SU-DHL-6 (cell line): ENCODE measurements at regions not wholly inside any gene's neighbourhood (a gene's known extent, or its start where the extent isn't known, plus 50 kb on each side); places are given as distances from the start of the nearest gene placed in this dataset.

ENCODE experiments used
- H2AFZ ChIP-seq: fragments of 200-600 bp; sonication (generic); 2 replicates; pipeline ENCODE4 v1.6.1; 2014; ENCODE audit warnings: low read depth, mild to moderate bottlenecking, moderate library complexity, mixed read lengths, antibody characterized with exemption, low read length; ENCODE audit not compliant: severe bottlenecking
- H3F3A ChIP-seq: fragments of 200-600 bp; shearing (Covaris generic); 2 replicates; pipeline ENCODE4 v1.6.0; 2016; ENCODE audit warnings: antibody characterized with exemption, mild to moderate bottlenecking; ENCODE audit not compliant: insufficient read depth
- H3K27ac ChIP-seq: fragments of 200-600 bp; sonication (generic); 2 replicates; pipeline ENCODE4 v1.5.1; 2016; ENCODE audit warnings: low read depth, mild to moderate bottlenecking, low read length, moderate library complexity, mixed read lengths
- H3K27me3 ChIP-seq: fragments of 200-600 bp; sonication (generic), shearing (Covaris generic); 2 replicates; pipeline ENCODE4 v1.6.0; 2014; ENCODE audit warnings: mild to moderate bottlenecking, low read length
- H3K36me3 ChIP-seq: fragments of 200-600 bp; sonication (generic); 2 replicates; pipeline ENCODE4 v1.6.1; 2014; ENCODE audit warnings: mild to moderate bottlenecking, low read length, mixed read lengths
- H3K4me2 ChIP-seq: fragments of 300-600, 200-600 bp; shearing (Covaris generic), sonication (generic); 2 replicates; pipeline ENCODE4 v1.6.0; 2014; ENCODE audit warnings: low read length, low read depth, mild to moderate bottlenecking; ENCODE audit not compliant: poor library complexity, severe bottlenecking
- H3K4me3 ChIP-seq: fragments of 200-600 bp; sonication (generic); 2 replicates; pipeline ENCODE4 v1.5.1; 2014; ENCODE audit warnings: antibody characterized with exemption, low read length, mild to moderate bottlenecking, mixed read lengths; ENCODE audit not compliant: insufficient read depth, poor library complexity, severe bottlenecking
- H3K79me2 ChIP-seq: fragments of 200-600 bp; sonication (generic); 2 replicates; pipeline ENCODE4 v1.6.1; 2014; ENCODE audit warnings: mild to moderate bottlenecking, low read length, moderate library complexity; ENCODE audit not compliant: insufficient read depth
- H3K9ac ChIP-seq: fragments of 200-600 bp; sonication (generic); 2 replicates; pipeline ENCODE4 v1.7.0; 2014; ENCODE audit warnings: mild to moderate bottlenecking, low read length
- H3K9me2 ChIP-seq: fragments of 200-600 bp; sonication (generic); replicated peaks from 2 replicates; pipeline ENCODE4 v1.6.1; 2014; ENCODE audit warnings: low read length; ENCODE audit not compliant: insufficient read depth
- H3K9me3 ChIP-seq: fragments of 200-600 bp; sonication (generic); 2 replicates; pipeline ENCODE4 v1.6.1; 2014; ENCODE audit warnings: low read length, mixed read lengths; ENCODE audit not compliant: insufficient read depth
- H4K20me1 ChIP-seq: fragments of 200-600 bp; sonication (generic); 2 replicates; pipeline ENCODE4 v1.6.1; 2014; ENCODE audit warnings: low read depth, mild to moderate bottlenecking, antibody characterized with exemption, low read length, moderate library complexity, mixed read lengths
- CTCF ChIP-seq: fragments of 200-600 bp; sonication (generic); IDR thresholded peaks from one replicate; pipeline ENCODE4 v1.5.1; 2017; ENCODE audit warnings: antibody characterized with exemption, mild to moderate bottlenecking, low read length, moderate library complexity; ENCODE audit not compliant: insufficient read depth, poor library complexity, severe bottlenecking
- EZH2phosphoT487 ChIP-seq: fragments of 200-600 bp; sonication (generic), shearing (Covaris generic); conservative IDR thresholded peaks from 2 replicates; pipeline ENCODE4 v1.6.1; 2018; ENCODE audit warnings: mild to moderate bottlenecking, antibody characterized with exemption, low read length, moderate library complexity, mixed read lengths

- Histone ChIP-seq H3K27me3 (no peaks in the 10 kb centered on the region), H3K4me2 (no peak overlapping the region), H3K9me3 (no peaks in the 10 kb centered on the region), H3K9me2 (no peaks in the 10 kb centered on the region), H2AFZ (no peak overlapping the region), H3K9ac (no peak overlapping the region), H3K36me3 (no peaks in the 10 kb centered on the region), H3K4me3 (no peak overlapping the region), H4K20me1 (no peaks in the 10 kb centered on the region), H3K79me2 (no peaks in the 10 kb centered on the region), H3F3A (no peaks in the 10 kb centered on the region), H3K27ac (no peak overlapping the region)
- TF ChIP-seq EZH2phosphoT487 (no peak), CTCF (no peak)
These were observed 326.6 kb upstream of the JAG1 start for GRCh38 chr20:11000416-11000815.

- no peak for TF ChIP-seq CTCF
- TF ChIP-seq EZH2phosphoT487, result no peak
- Histone ChIP-seq H3K27ac (no peak overlapping the region), H3K9me2 (no peaks in the 10 kb centered on the region), H4K20me1 (no peaks in the 10 kb centered on the region), H3K79me2 (no peaks in the 10 kb centered on the region), H3K36me3 (no peaks in the 10 kb centered on the region), H3K4me2 (no peak overlapping the region), H3F3A (no peaks in the 10 kb centered on the region), H3K9me3 (no peaks in the 10 kb centered on the region), H3K27me3 (no peaks in the 10 kb centered on the region), H3K9ac (no peak overlapping the region), H2AFZ (no peak overlapping the region), H3K4me3 (no peak overlapping the region)
These were observed 327.5 kb upstream of the JAG1 start for GRCh38 chr20:11001302-11001701.

GRCh38 chr20:11001764-11002540 lies 328.2 kb upstream of the JAG1 start:
- no peak overlapping the region for H3K4me2 ChIP-seq

More at GRCh38 chr20:11001764-11002540, 328.2 kb upstream of the JAG1 start:
- no peak overlapping the region for H2AFZ ChIP-seq
- H3K4me3 ChIP-seq, result no peak overlapping the region
- no peaks in the 10 kb centered on the region for H3F3A ChIP-seq
- H4K20me1 ChIP-seq, result no peaks in the 10 kb centered on the region
- TF ChIP-seq CTCF, result no peak
- no peak for TF ChIP-seq EZH2phosphoT487
- no peaks in the 10 kb centered on the region for H3K9me3 ChIP-seq
- H3K27ac ChIP-seq, result no peak overlapping the region
- H3K27me3 ChIP-seq, result no peaks in the 10 kb centered on the region
- no peaks in the 10 kb centered on the region for H3K79me2 ChIP-seq
- no peaks in the 10 kb centered on the region for H3K9me2 ChIP-seq
- no peaks in the 10 kb centered on the region for H3K36me3 ChIP-seq
- H3K9ac ChIP-seq, result no peak overlapping the region
